Retinal pigment epithelial cell (primary cell): ENCODE measurements at regions not wholly inside any gene's neighbourhood (a gene's known extent, or its start where the extent isn't known, plus 50 kb on each side); places are given as distances from the start of the nearest gene placed in this dataset.

Source experiments
- DNase-seq: peaks from one replicate; pipeline ENCODE4 v3.0.0-alpha.2; 2010; ENCODE audit warnings: low read depth
- H3K4me3 ChIP-seq: 2 replicates; pipeline ENCODE4 v1.5.1; 2011; ENCODE audit warnings: mild to moderate bottlenecking, low read length, control low read depth, moderate library complexity
- CTCF ChIP-seq: conservative IDR thresholded peaks from 2 replicates; pipeline ENCODE4 v1.5.1; 2011; ENCODE audit warnings: low read depth, low read length, control low read depth, inconsistent platforms

- no peak for TF ChIP-seq CTCF
- no peak for DNase-seq
- H3K4me3 ChIP-seq = no peak overlapping the region
Measured at GRCh38 chr17:53006006-53006405, 816.7 kb upstream of the KIF2B start.

GRCh38 chr17:53004902-53005301 lies 817.8 kb upstream of the KIF2B start:
- no peak for TF ChIP-seq CTCF
- no peak for DNase-seq
- H3K4me3 ChIP-seq = no peak overlapping the region

GRCh38 chr17:52995881-52996280 lies 826.8 kb upstream of the KIF2B start:
- no peak overlapping the region for H3K4me3 ChIP-seq
- DNase-seq = no peak
- no peak for TF ChIP-seq CTCF

- DNase-seq = no peak
- no peak for TF ChIP-seq CTCF
- H3K4me3 ChIP-seq = no peak overlapping the region
Measured at GRCh38 chr17:52995147-52995546, 827.6 kb upstream of the KIF2B start.

GRCh38 chr17:52986056-52986662 lies 827.6 kb upstream of the CA10 start:
- no peak for DNase-seq
- H3K4me3 ChIP-seq = no peak overlapping the region
- TF ChIP-seq CTCF = no peak

GRCh38 chr17:52982331-52982730 lies 823.8 kb upstream of the CA10 start:
- H3K4me3 ChIP-seq = no peak overlapping the region
- DNase-seq = no peak
- TF ChIP-seq CTCF = no peak

- H3K4me3 ChIP-seq = no peak overlapping the region
- TF ChIP-seq CTCF = no peak
- no peak for DNase-seq
Measured at GRCh38 chr17:52979921-52980320, 821.4 kb upstream of the CA10 start.
